BLaER1 treated with 17β-estradiol and CSF1 and Interleukin-3, amounts not matched to agents 10 nM and 100 nM (cell line): ENCODE measurements at regions not wholly inside any gene's neighbourhood (a gene's known extent, or its start where the extent isn't known, plus 50 kb on each side); places are given as distances from the start of the nearest gene placed in this dataset.
A peak's percentile ranks its signal among the peaks of the same experiment; 100 is the strongest.

Source experiments
- H3K27ac ChIP-seq, 11 experiments: shearing (Covaris generic); formaldehyde crosslinking; 2 replicates each; pipeline ENCODE4 v1.8.1; 2022
- H3K27me3 ChIP-seq, 11 experiments: shearing (Covaris generic); formaldehyde crosslinking; 2 replicates each; pipeline ENCODE4 v1.8.1; 2022
- H3K36me3 ChIP-seq, 11 experiments: shearing (Covaris generic); formaldehyde crosslinking; 2 replicates each; pipeline ENCODE4 v1.8.1; 2022
- H3K4me1 ChIP-seq, 10 experiments: shearing (Covaris generic); formaldehyde crosslinking; 2 replicates each; pipeline ENCODE4 v1.8.1; 2022
- H3K4me2 ChIP-seq, 11 experiments: shearing (Covaris generic); formaldehyde crosslinking; 2 replicates each; pipeline ENCODE4 v1.8.1; 2022
- H3K4me3 ChIP-seq, 10 experiments: shearing (Covaris generic); formaldehyde crosslinking; 2 replicates each; pipeline ENCODE4 v1.8.1; 2022
- H3K9ac ChIP-seq, 11 experiments: shearing (Covaris generic); formaldehyde crosslinking; 2 replicates each; pipeline ENCODE4 v1.8.1; 2022
- H3K9me3 ChIP-seq, 11 experiments: shearing (Covaris generic); formaldehyde crosslinking; replicated peaks in 1 of 11; 2 replicates each; pipeline ENCODE4 v1.8.1; 2022
- H4K20me1 ChIP-seq, 11 experiments: shearing (Covaris generic); formaldehyde crosslinking; 2 replicates each; pipeline ENCODE4 v1.8.1; 2022
- Cebpa-rat ChIP-seq, 11 experiments: shearing (Covaris generic); IDR thresholded peaks; 2 replicates each; pipeline ENCODE4 v1.8.1; 2022

DNA sequence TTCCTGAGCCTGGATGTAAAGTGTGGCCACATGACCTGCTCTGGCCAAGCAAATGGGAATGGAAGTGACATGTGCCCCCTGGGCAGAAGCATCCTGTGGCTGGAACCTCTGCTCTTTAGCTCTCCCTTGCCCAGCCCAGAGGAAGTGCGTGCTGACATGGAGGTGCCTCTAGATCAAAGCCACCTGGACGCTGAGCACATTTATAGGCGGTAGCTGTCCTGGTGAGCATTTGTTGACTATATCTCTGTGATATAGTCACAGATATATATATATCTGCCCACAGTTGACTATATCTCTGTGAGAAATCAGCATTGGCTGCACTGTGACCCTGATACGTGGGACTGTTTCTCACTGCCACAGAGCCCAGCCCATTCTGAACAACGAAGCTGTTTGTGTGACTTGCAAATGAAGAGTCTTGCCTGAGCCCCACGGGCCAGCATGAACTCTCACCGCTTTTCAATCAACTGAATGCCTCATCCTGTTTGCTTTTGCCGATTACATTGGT lies 118.8 kb downstream of the C16orf95 start:
- Histone ChIP-seq H3K27me3 (no peaks in the 10 kb centered on the region), H3K9me3 (peaks cover 0 to 7% (median 0%) of the 10 kb centered on the region in 11 experiments; a peak in 2 of 22 replicates), H4K20me1 (no peaks in the 10 kb centered on the region; a peak in 1 of 22 replicates), H3K4me1 (peaks cover 16 to 86% (median 59%) of the 10 kb centered on the region in 10 experiments; a peak in 19 of 20 replicates), H3K27ac (no peak overlapping the region), H3K4me2 (peak overlapping the region in 5 of 11 experiments; percentile 5 to 28 (median 16); a peak in 4 of 22 replicates), H3K4me3 (no peak overlapping the region), H3K9ac (no peak overlapping the region), H3K36me3 (no peaks in the 10 kb centered on the region)
- no peak for TF ChIP-seq Cebpa-rat (IDR thresholded peaks at IDR 0.05)

GRCh38 chr16:87198881-87199280 lies 118.3 kb downstream of the C16orf95 start:
- H3K9me3 ChIP-seq, result peaks cover 0 to 7% (median 0%) of the 10 kb centered on the region in 11 experiments; a peak in 2 of 22 replicates
- H3K27ac ChIP-seq, result no peak overlapping the region
- H3K4me2 ChIP-seq, result peak overlapping the region in 3 of 11 experiments; percentile 2 to 28 (median 8); a peak in 1 of 22 replicates
- no peak overlapping the region for H3K4me3 ChIP-seq
- H3K4me1 ChIP-seq, result peaks cover 16 to 83% (median 54%) of the 10 kb centered on the region in 10 experiments; a peak in 19 of 20 replicates
- no peaks in the 10 kb centered on the region; a peak in 1 of 22 replicates for H4K20me1 ChIP-seq
- H3K36me3 ChIP-seq, result no peaks in the 10 kb centered on the region
- no peak for TF ChIP-seq Cebpa-rat (IDR thresholded peaks at IDR 0.05)
- no peak overlapping the region for H3K9ac ChIP-seq
- H3K27me3 ChIP-seq, result no peaks in the 10 kb centered on the region

GRCh38 chr16:87199379-87199778 lies 117.8 kb downstream of the C16orf95 start:
- Histone ChIP-seq H3K36me3 (no peaks in the 10 kb centered on the region), H3K27ac (no peak overlapping the region), H3K4me3 (no peak overlapping the region), H3K9ac (no peak overlapping the region), H3K9me3 (peaks cover 0 to 7% (median 0%) of the 10 kb centered on the region in 11 experiments; a peak in 2 of 22 replicates), H4K20me1 (no peaks in the 10 kb centered on the region; a peak in 1 of 22 replicates), H3K4me2 (0 out of 22 replicates have a peak overlapping the region, but pooled peaks of 1 of the 11 experiments have one; percentile 5), H3K27me3 (no peaks in the 10 kb centered on the region), H3K4me1 (peaks cover 16 to 78% (median 49%) of the 10 kb centered on the region in 10 experiments; a peak in 19 of 20 replicates)
- TF ChIP-seq Cebpa-rat (IDR thresholded peaks at IDR 0.05), result no peak

GRCh38 chr16:87199901-87200300 lies 117.3 kb downstream of the C16orf95 start:
- no peak overlapping the region for H3K4me3 ChIP-seq

GRCh38 chr16:87200637-87201036 lies 116.6 kb downstream of the C16orf95 start:
- Histone ChIP-seq H3K4me1 (peaks cover 8 to 73% (median 37%) of the 10 kb centered on the region in 10 experiments; a peak in 19 of 20 replicates), H3K9me3 (peaks cover 0 to 7% (median 0%) of the 10 kb centered on the region in 11 experiments; a peak in 2 of 22 replicates), H3K36me3 (no peaks in the 10 kb centered on the region), H3K4me2 (peak overlapping the region; percentile 7 to 73 (median 42); a peak in 16 of 22 replicates), H3K27ac (no peak overlapping the region), H3K27me3 (no peaks in the 10 kb centered on the region), H3K4me3 (no peak overlapping the region), H4K20me1 (no peaks in the 10 kb centered on the region; a peak in 1 of 22 replicates), H3K9ac (no peak overlapping the region)
- peak in 7 of 11 experiments; percentile 21 to 89 (median 37); a peak in 10 of 22 replicates for TF ChIP-seq Cebpa-rat (IDR thresholded peaks at IDR 0.05)

More at GRCh38 chr16:87199901-87200300, 117.3 kb downstream of the C16orf95 start:
- TF ChIP-seq Cebpa-rat (IDR thresholded peaks at IDR 0.05), result no peak
- H3K27me3 ChIP-seq, result no peaks in the 10 kb centered on the region
- 0 out of 22 replicates have a peak overlapping the region, but pooled peaks of 1 of the 11 experiments have one; percentile 5 for H3K4me2 ChIP-seq
- H3K9me3 ChIP-seq, result peaks cover 0 to 7% (median 0%) of the 10 kb centered on the region in 11 experiments; a peak in 2 of 22 replicates
- H3K27ac ChIP-seq, result no peak overlapping the region
- peaks cover 15 to 76% (median 45%) of the 10 kb centered on the region in 10 experiments; a peak in 19 of 20 replicates for H3K4me1 ChIP-seq
- H3K9ac ChIP-seq, result no peak overlapping the region
- H3K36me3 ChIP-seq, result no peaks in the 10 kb centered on the region
- H4K20me1 ChIP-seq, result no peaks in the 10 kb centered on the region; a peak in 1 of 22 replicates

DNA sequence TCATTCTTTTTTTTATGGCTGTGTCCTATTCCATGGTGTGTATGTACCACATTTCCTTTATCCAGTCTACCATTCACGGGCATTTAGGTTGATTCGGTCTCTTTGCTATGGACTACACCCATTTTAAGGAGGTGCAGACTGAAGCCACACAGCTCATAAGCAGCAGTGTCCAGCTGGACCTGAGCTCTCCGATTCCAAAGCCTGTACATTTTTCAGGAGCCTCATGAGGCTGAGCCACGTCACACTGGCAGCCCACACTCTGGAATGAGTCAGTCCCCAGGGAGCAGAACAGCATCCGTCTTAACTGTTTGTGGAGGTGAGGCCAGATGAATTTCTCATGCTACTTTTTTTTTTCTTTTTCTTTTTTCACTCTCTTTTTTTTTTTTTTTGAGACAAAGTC lies 116.1 kb downstream of the C16orf95 start:
- Histone ChIP-seq H3K4me3 (no peak overlapping the region), H3K4me2 (peak overlapping the region; percentile 7 to 73 (median 42); a peak in 17 of 22 replicates), H4K20me1 (no peaks in the 10 kb centered on the region; a peak in 1 of 22 replicates), H3K27me3 (no peaks in the 10 kb centered on the region), H3K4me1 (peaks cover 5 to 68% (median 33%) of the 10 kb centered on the region in 10 experiments; a peak in 19 of 20 replicates), H3K36me3 (no peaks in the 10 kb centered on the region), H3K27ac (no peak overlapping the region), H3K9me3 (peaks cover 0 to 7% (median 0%) of the 10 kb centered on the region in 11 experiments; a peak in 2 of 22 replicates), H3K9ac (no peak overlapping the region)
- TF ChIP-seq Cebpa-rat (IDR thresholded peaks at IDR 0.05), result no peak

GRCh38 chr16:87201790-87202189 lies 115.4 kb downstream of the C16orf95 start:
- no peaks in the 10 kb centered on the region for H3K36me3 ChIP-seq
- no peak overlapping the region for H3K9ac ChIP-seq
- TF ChIP-seq Cebpa-rat (IDR thresholded peaks at IDR 0.05), result no peak
- no peak overlapping the region for H3K4me3 ChIP-seq
- no peaks in the 10 kb centered on the region; a peak in 1 of 22 replicates for H4K20me1 ChIP-seq
- peak overlapping the region in 10 of 11 experiments; percentile 28 to 73 (median 43); a peak in 15 of 22 replicates for H3K4me2 ChIP-seq
- no peak overlapping the region for H3K27ac ChIP-seq
- H3K27me3 ChIP-seq, result no peaks in the 10 kb centered on the region
- peaks cover 5 to 61% (median 26%) of the 10 kb centered on the region in 10 experiments; a peak in 19 of 20 replicates for H3K4me1 ChIP-seq
- H3K9me3 ChIP-seq, result peaks cover 0 to 6% (median 0%) of the 10 kb centered on the region in 11 experiments; a peak in 2 of 22 replicates

DNA sequence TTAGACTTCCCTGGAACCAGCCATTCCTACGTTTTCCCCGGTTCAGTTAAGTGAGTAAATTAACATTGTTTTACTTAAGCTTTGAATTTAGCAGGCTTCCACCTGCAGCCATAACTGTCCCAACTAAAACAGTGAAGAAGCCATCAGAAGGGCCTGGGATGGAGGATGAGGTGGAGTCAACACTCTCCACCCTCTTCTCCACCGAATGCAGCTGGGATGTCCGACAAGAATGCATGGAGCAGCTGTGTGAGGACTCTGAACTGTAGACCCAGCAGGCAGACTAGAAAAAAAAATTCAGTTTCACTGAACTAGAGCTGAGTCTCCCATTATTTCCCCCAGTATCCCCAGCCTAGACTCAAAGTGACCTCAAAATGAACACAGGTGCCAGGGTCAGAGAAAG lies 114.8 kb downstream of the C16orf95 start:
- no peak overlapping the region for H3K27ac ChIP-seq
- H3K4me3 ChIP-seq, result no peak overlapping the region
- H3K36me3 ChIP-seq, result no peaks in the 10 kb centered on the region
- TF ChIP-seq Cebpa-rat (IDR thresholded peaks at IDR 0.05), result no peak
- H3K9ac ChIP-seq, result no peak overlapping the region
- H4K20me1 ChIP-seq, result no peaks in the 10 kb centered on the region; a peak in 1 of 22 replicates
- H3K4me1 ChIP-seq, result peaks cover 5 to 60% (median 24%) of the 10 kb centered on the region in 10 experiments; a peak in 19 of 20 replicates
- no peak overlapping the region; a peak in 2 of 22 replicates for H3K4me2 ChIP-seq
- H3K27me3 ChIP-seq, result no peaks in the 10 kb centered on the region
- no peaks in the 10 kb centered on the region; a peak in 1 of 22 replicates for H3K9me3 ChIP-seq

DNA sequence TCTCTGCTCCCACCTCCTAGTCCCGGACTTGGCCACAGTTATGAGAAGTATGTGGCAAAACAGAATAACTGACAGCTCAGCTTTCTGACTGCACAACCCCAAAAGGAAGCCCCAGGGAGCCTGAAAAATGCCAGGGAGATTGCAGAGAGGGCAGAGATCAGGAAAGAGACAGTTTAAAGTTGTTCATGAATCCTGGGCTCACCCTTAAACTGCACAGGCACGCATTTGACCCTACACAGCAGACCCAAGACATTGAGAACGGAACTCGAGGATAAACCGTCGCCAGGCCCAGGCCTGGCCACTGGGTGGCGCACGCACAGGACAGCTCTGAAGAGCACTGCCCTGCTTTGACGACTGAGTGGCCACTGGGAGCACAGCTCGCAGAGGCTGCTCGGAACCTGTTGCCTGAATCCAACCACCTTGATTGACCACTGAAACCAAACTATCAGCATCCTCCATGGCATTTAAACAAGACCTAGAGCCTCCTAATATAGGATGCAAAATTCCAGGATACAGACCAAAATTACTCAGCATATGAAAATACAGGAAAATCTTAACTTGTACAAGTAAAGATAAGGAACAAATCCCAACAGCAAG lies 114.0 kb downstream of the C16orf95 start:
- Histone ChIP-seq H3K9ac (no peak overlapping the region), H3K4me1 (peaks cover 5 to 67% (median 28%) of the 10 kb centered on the region in 10 experiments; a peak in 19 of 20 replicates), H4K20me1 (no peaks in the 10 kb centered on the region; a peak in 1 of 22 replicates), H3K27me3 (no peaks in the 10 kb centered on the region), H3K4me2 (peak overlapping the region in 3 of 11 experiments; percentile 14 to 30 (median 22); a peak in 5 of 22 replicates), H3K9me3 (no peaks in the 10 kb centered on the region), H3K36me3 (no peaks in the 10 kb centered on the region), H3K27ac (no peak overlapping the region), H3K4me3 (no peak overlapping the region)
- no peak for TF ChIP-seq Cebpa-rat (IDR thresholded peaks at IDR 0.05)
